Amniotic epithelial cell (primary cell): ENCODE measurements at regions not wholly inside any gene's neighbourhood (a gene's known extent, or its start where the extent isn't known, plus 50 kb on each side); places are given as distances from the start of the nearest gene placed in this dataset.
"Not testable (repeated sequence)": the region's sequence is repeated elsewhere in the genome, so short reads cannot be mapped to it uniquely, and the experiment has no call there.

Experiments used
- DNase-seq: peaks from one replicate; pipeline ENCODE4 v3.0.0-alpha.2; 2010; ENCODE audit warnings: low read depth

GRCh38 chr1:90864681-90865080 lies 147.6 kb upstream of the BARHL2 start:
- no peak for DNase-seq

GRCh38 chr1:90862782-90863181 lies 145.7 kb upstream of the BARHL2 start:
- DNase-seq, result no peak

- not testable (repeated sequence) for DNase-seq
Observed at GRCh38 chr1:90861421-90861820, 144.3 kb upstream of the BARHL2 start.

GRCh38 chr1:90856463-90857007 lies 139.4 kb upstream of the BARHL2 start:
- no peak for DNase-seq

GRCh38 chr1:90854397-90854924 lies 137.4 kb upstream of the BARHL2 start:
- DNase-seq, result no peak

GRCh38 chr1:90851711-90852050 lies 134.6 kb upstream of the BARHL2 start:
- DNase-seq, result no peak

- DNase-seq, result peak; percentile 55
Observed at GRCh38 chr1:90850898-90851710, 134.0 kb upstream of the BARHL2 start.

- DNase-seq, result peak; percentile 11
Observed at GRCh38 chr1:90850181-90850897, 133.2 kb upstream of the BARHL2 start.

- no peak for DNase-seq
Observed at GRCh38 chr1:90841473-90841872, 124.4 kb upstream of the BARHL2 start.

GRCh38 chr1:90840352-90840751 lies 123.2 kb upstream of the BARHL2 start:
- DNase-seq, result no peak

- DNase-seq, result peak; percentile 13
Observed at GRCh38 chr1:90839323-90839722, 122.2 kb upstream of the BARHL2 start.

- DNase-seq, result no peak
Observed at GRCh38 chr1:90838720-90839119, 121.6 kb upstream of the BARHL2 start.

GRCh38 chr1:90837420-90837819 lies 120.3 kb upstream of the BARHL2 start:
- no peak for DNase-seq

- DNase-seq, result no peak
Observed at GRCh38 chr1:90836345-90836679, 119.2 kb upstream of the BARHL2 start.

GRCh38 chr1:90835661-90836344 lies 118.7 kb upstream of the BARHL2 start:
- no peak for DNase-seq

GRCh38 chr1:90834886-90835660 lies 118.0 kb upstream of the BARHL2 start:
- DNase-seq, result no peak

GRCh38 chr1:90834354-90834885 lies 117.3 kb upstream of the BARHL2 start:
- DNase-seq, result no peak

- DNase-seq, result no peak
Observed at GRCh38 chr1:90833466-90834110, 116.5 kb upstream of the BARHL2 start.

- no peak for DNase-seq
Observed at GRCh38 chr1:90831910-90832309, 114.8 kb upstream of the BARHL2 start.

- DNase-seq, result no peak
Observed at GRCh38 chr1:90826834-90827233, 109.7 kb upstream of the BARHL2 start.

- DNase-seq, result no peak
Observed at GRCh38 chr1:90826024-90826423, 108.9 kb upstream of the BARHL2 start.
